HG03139 (cell line): ENCODE measurements at regions not wholly inside any gene's neighbourhood (a gene's known extent, or its start where the extent isn't known, plus 50 kb on each side); places are given as distances from the start of the nearest gene placed in this dataset.
"Not testable (repeated sequence)": the region's sequence is repeated elsewhere in the genome, so short reads cannot be mapped to it uniquely, and the experiment has no call there.

Experiments used
- ATAC-seq: cut with Tn5 transposase; IDR thresholded peaks from one replicate; pipeline ENCODE4 v1.9.1; 2021; ENCODE audit not compliant: unreplicated experiment

DNA sequence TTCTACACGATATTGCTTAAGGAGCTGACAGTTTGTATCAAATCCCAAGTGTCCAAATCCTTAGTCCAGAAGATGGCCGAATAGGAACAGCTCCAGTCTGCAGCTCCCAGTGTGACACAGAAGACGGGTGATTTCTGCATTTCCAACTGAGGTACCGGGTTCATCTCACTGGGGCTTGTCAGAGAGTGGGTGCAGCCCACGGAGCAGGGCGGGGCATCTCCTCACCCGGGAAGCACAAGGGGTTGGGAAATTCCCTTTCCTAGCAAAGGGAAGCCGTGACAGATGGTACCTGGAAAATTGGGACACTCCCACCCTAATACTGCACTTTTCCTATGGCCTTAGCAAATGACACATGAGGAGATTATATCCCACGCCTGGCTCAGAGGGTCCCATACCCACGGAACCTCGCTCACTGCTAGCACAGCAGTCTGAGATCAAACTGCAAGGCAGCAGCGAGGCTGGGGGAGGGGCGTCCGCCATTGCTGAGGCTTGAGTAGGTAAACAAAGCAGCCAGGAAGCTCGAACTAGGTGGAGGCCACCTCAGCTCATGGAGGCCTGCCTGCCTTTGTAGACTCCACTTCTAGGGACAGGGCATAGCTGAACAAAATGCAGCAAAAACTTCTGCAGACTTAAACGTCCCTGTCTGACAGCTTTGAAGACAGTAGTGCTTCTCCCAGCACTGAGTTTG lies 162.3 kb upstream of the MAP2 start:
- ATAC-seq = not testable (repeated sequence)

- no peak for ATAC-seq
Observed at GRCh38 chr2:209269024-209269423, 154.8 kb upstream of the MAP2 start.

DNA sequence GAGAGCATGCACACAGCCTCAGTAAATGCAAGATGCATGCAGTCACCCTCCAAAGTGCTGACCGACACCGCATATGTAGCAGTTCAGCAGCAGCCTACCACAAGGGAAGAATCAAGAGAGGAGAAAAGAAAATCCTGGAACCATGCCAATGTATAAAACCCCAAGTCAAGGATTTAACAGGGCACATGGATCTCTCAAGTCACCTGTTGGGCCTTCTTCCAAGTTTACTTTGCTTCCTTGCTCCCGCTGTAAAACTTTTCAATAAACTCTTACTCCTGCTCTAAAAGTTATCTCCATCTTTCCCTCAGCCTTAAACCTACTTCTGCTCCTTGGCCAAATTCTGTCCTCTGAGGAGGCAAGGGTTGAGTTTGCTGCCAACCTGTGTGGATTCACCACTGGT lies 147.8 kb upstream of the MAP2 start:
- no peak for ATAC-seq

GRCh38 chr2:209277444-209277843 lies 146.4 kb upstream of the MAP2 start:
- no peak for ATAC-seq

- no peak for ATAC-seq
Observed at GRCh38 chr2:209298601-209299000, 125.2 kb upstream of the MAP2 start.

DNA sequence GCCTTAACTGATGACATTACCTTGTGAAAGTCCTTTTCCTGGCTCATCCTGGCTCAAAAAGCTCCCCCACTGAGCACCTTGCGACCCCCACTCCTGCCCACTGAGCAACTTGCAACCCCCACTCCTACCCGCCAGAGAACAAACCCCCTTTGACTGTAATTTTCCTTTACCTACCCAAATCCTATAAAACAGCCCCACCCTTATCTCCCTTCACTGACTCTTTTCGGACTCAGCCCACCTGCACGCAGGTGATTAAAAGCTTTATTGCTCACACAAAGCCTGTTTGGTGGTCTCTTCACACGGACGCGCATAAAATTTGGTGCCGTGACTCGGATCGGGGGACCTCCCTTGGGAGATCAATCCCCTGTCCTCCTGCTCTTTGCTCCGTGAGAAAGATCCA lies 124.4 kb upstream of the MAP2 start:
- not testable (repeated sequence) for ATAC-seq

DNA sequence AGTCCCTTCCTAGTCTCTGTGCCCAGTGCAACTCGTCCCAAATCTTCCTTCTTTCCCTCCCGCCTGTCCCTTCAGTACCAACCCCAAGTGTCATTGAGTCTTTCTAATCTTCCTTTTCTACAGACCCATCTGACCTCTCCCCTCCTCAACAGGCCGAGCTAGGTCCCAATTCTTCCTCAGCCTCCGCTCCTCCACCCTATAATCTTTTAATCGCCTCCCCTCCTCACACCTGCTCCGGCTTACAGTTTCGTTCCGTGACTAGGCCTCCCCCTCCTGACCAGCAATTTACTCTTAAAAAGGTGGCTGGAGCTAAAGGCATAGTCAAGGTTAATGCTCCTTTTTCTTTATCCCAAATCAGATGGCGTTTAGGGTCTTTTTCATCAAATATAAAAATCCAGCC lies 123.1 kb upstream of the MAP2 start:
- not testable (repeated sequence) for ATAC-seq

DNA sequence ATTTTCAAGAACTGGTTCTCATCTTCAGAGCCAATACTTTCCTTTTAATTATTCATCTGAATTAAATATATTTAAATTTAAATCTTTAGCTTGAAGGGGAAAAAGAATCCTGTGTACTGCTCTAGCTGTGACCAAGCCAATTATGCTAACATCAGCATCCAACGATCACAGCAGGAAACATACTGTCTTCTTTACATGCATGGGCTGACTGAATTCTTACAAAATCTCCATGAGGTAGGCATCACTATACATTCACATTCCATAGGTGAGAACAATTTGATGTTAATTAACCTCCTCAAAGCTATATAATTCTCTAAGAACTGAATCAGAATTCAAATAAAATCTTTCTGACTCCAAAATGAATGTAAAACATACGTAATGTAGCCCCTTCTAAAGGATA lies 118.8 kb upstream of the MAP2 start:
- no peak for ATAC-seq

DNA sequence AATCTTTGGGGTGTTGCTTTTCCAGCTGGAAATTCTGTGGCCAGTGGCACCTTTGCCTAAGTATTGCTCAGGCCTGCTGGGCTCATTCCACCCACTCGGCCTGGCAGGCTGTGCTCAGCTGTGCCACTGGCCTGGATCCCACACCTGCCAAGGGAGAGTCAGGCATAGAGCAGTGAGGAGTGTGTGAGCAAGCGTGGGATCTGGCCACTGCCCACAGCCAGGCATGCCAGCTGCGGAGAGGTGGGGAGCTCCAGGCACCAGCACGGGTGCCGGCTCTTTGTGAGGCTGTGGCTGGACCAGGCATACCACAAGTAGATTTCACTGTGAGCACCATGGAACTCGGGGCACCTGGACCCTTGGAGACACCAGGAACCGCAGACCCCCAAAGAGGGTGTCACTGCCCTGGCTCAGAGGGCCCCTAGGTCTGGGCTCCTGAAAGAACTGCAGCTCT lies 118.1 kb upstream of the MAP2 start:
- ATAC-seq = no peak

DNA sequence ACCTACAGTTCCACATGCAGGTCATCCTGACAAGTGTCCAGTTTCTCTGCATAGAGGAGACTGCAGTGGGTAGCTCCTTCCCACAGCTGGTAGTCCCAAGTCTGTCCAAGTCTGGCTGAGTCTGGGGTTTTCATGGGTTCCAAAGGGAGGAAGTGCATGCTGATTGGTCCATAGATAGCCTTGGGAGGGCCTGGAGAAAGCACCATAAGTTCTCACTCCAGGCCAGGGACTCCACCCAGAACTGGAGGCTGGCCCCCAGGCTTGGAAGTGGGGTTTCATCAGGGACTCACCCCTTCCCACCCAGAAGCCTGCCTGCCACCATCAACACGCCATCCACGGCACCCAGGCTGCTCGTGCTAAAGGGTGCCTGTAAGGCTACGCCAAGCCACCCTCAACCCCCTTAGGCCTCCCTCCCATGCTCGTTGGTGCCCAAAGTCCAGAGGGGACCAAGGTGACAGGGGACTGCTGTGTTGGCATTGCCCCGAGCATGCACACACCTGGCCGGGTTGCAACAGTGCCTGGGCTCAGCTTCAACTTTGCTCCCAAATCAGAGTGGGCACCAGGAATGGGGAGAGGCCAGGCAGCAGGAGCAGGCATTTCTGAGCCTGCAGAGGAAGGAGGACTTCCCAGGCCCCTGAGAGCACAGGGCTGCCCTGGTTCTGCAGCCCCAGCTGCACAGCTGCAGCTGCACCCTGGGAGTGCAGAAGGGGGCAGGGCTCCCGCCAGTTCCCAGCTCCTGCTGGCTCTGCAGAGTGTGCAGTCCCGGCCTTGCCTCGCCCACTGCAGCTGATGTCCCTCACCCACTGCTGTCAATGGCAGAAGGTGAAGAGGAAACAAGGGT lies 116.5 kb upstream of the MAP2 start:
- ATAC-seq = no peak

GRCh38 chr2:209308415-209308814 lies 115.4 kb upstream of the MAP2 start:
- no peak for ATAC-seq

DNA sequence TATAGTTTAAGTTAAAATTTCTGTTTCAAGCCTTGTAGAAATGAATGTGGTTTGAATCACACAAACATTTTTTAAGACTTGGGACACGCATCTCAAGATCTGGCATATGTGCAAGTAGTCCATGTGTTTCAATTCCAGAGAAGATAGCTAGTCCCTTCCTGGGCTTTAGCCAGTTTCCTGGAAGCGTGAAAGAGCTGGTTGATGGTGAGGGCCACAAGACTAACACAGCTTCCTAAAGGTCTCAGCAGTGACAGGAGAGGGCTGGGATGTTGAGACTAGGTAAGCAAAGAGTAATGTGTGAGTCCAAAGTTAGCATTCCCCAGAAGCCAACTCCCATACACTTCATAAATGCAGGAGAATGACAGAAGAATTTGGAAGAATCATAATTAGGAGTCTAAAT lies 111.9 kb upstream of the MAP2 start:
- ATAC-seq = no peak

DNA sequence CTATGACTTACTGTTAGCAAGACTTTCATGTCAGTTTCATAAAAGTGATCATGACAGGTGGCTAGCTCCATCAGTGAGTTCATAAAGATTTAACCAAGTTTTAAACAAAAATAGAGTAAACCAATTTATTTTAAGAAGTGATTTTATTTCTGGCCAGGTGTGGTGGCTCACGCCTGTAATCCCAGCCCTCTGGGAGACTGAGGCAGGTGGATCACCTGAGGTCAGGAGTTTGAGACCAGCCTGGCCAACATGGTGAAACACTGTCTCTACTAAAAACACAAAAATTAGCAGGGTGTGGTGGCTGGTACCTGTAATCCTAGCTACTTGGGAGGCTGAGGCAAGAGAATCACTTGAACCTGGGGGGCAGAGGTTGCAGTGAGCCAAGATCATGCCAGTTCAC lies 111.4 kb upstream of the MAP2 start:
- ATAC-seq = not testable (repeated sequence)

- no peak for ATAC-seq
Observed at GRCh38 chr2:209314653-209315052, 109.2 kb upstream of the MAP2 start.

DNA sequence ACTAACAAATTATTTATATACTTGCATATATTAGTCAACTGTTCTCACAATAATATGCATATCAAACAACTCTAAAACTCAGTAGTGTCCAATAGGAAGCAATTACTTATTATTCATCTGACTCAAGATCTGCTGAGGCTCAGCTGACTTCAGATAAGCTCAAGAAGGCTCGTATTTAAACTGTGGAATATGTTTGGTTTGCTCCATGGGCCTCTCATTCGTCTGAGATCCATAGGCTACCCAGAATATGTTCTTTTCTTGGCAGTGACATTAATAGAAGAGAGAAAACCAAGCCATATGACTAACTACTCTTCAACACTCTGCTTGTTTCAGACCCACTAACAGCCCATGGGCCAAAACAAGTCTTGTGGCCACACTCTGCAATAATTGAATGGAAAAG lies 107.7 kb upstream of the MAP2 start:
- no peak for ATAC-seq

DNA sequence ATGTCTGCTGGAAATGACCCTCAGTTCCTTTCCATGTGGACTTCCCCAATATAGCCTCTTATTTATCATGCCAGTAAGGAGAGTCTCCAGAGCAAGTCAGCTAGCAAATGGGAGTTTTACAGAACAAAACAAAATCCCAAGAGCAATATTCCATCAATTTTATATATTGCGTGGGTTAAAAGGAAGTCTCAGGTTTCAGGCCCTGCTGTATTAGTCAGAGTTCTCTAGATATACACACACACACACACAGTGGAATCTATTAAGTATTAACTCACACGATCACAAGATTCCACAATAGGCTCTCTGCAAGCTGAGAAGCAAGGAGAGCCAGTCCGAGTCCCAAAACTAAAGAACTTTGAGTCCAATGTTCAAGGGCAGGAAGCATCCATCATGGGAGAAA lies 102.8 kb upstream of the MAP2 start:
- no peak for ATAC-seq

DNA sequence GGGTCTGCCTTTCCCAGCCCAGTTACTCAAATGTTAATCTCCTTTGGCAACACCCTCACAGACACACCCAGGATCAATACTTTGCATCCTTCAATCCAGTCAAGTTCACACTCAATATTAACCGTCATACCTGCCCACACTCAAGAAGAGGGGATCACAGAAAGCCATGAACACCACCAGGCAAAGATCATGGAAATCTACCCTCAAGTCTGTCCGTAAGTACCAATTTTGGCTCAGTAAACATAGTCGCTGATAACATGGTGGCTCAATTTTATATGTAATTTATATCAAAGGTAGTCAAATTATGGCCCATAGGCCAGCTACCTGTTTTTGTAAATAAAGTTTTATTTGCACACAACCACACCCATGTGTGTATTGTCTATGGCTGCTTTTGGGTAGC lies 102.3 kb upstream of the MAP2 start:
- ATAC-seq = no peak

DNA sequence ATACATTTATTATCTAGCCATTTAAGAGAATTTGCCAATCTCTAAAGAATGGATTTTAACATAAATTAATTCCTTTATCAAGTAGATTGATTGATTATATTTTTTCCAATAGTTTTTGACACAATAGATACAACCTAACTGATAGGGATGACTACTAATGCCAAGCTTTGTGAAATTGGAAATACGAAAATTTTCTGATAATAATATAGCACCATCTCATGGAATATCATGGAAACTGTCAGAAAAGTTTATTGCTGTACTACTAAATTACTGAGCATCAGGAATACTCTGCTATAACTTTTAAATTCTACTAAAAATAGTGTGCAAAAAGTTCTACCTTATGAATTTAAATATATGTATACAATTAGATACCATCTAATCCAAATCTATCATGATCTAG lies 101.8 kb upstream of the MAP2 start:
- no peak for ATAC-seq

- ATAC-seq = no peak
Observed at GRCh38 chr2:209322905-209323512, 100.8 kb upstream of the MAP2 start.

- no peak for ATAC-seq
Observed at GRCh38 chr2:209323738-209324137, 100.1 kb upstream of the MAP2 start.

- no peak for ATAC-seq
Observed at GRCh38 chr2:209324281-209324680, 99.6 kb upstream of the MAP2 start.

GRCh38 chr2:209331291-209331844 lies 92.5 kb upstream of the MAP2 start:
- ATAC-seq = no peak
